SU-DHL-6 (cell line): ENCODE measurements at regions not wholly inside any gene's neighbourhood (a gene's known extent, or its start where the extent isn't known, plus 50 kb on each side); places are given as distances from the start of the nearest gene placed in this dataset.

Source experiments
- H2AFZ ChIP-seq: fragments of 200-600 bp; sonication (generic); 2 replicates; pipeline ENCODE4 v1.6.1; 2014; ENCODE audit warnings: low read depth, mild to moderate bottlenecking, moderate library complexity, mixed read lengths, antibody characterized with exemption, low read length; ENCODE audit not compliant: severe bottlenecking
- H3F3A ChIP-seq: fragments of 200-600 bp; shearing (Covaris generic); 2 replicates; pipeline ENCODE4 v1.6.0; 2016; ENCODE audit warnings: antibody characterized with exemption, mild to moderate bottlenecking; ENCODE audit not compliant: insufficient read depth
- H3K27ac ChIP-seq: fragments of 200-600 bp; sonication (generic); 2 replicates; pipeline ENCODE4 v1.5.1; 2016; ENCODE audit warnings: low read depth, mild to moderate bottlenecking, low read length, moderate library complexity, mixed read lengths
- H3K27me3 ChIP-seq: fragments of 200-600 bp; sonication (generic), shearing (Covaris generic); 2 replicates; pipeline ENCODE4 v1.6.0; 2014; ENCODE audit warnings: mild to moderate bottlenecking, low read length
- H3K36me3 ChIP-seq: fragments of 200-600 bp; sonication (generic); 2 replicates; pipeline ENCODE4 v1.6.1; 2014; ENCODE audit warnings: mild to moderate bottlenecking, low read length, mixed read lengths
- H3K4me2 ChIP-seq: fragments of 300-600, 200-600 bp; shearing (Covaris generic), sonication (generic); 2 replicates; pipeline ENCODE4 v1.6.0; 2014; ENCODE audit warnings: low read length, low read depth, mild to moderate bottlenecking; ENCODE audit not compliant: poor library complexity, severe bottlenecking
- H3K4me3 ChIP-seq: fragments of 200-600 bp; sonication (generic); 2 replicates; pipeline ENCODE4 v1.5.1; 2014; ENCODE audit warnings: antibody characterized with exemption, low read length, mild to moderate bottlenecking, mixed read lengths; ENCODE audit not compliant: insufficient read depth, poor library complexity, severe bottlenecking
- H3K79me2 ChIP-seq: fragments of 200-600 bp; sonication (generic); 2 replicates; pipeline ENCODE4 v1.6.1; 2014; ENCODE audit warnings: mild to moderate bottlenecking, low read length, moderate library complexity; ENCODE audit not compliant: insufficient read depth
- H3K9ac ChIP-seq: fragments of 200-600 bp; sonication (generic); 2 replicates; pipeline ENCODE4 v1.7.0; 2014; ENCODE audit warnings: mild to moderate bottlenecking, low read length
- H3K9me2 ChIP-seq: fragments of 200-600 bp; sonication (generic); replicated peaks from 2 replicates; pipeline ENCODE4 v1.6.1; 2014; ENCODE audit warnings: low read length; ENCODE audit not compliant: insufficient read depth
- H3K9me3 ChIP-seq: fragments of 200-600 bp; sonication (generic); 2 replicates; pipeline ENCODE4 v1.6.1; 2014; ENCODE audit warnings: low read length, mixed read lengths; ENCODE audit not compliant: insufficient read depth
- H4K20me1 ChIP-seq: fragments of 200-600 bp; sonication (generic); 2 replicates; pipeline ENCODE4 v1.6.1; 2014; ENCODE audit warnings: low read depth, mild to moderate bottlenecking, antibody characterized with exemption, low read length, moderate library complexity, mixed read lengths
- EZH2phosphoT487 ChIP-seq: fragments of 200-600 bp; sonication (generic), shearing (Covaris generic); conservative IDR thresholded peaks from 2 replicates; pipeline ENCODE4 v1.6.1; 2018; ENCODE audit warnings: mild to moderate bottlenecking, antibody characterized with exemption, low read length, moderate library complexity, mixed read lengths
- TF ChIP-seq, protein P1 (sequence below): fragments of 200-600 bp; sonication (generic); IDR thresholded peaks from one replicate; pipeline ENCODE4 v1.5.1; 2017; ENCODE audit warnings: antibody characterized with exemption, mild to moderate bottlenecking, low read length, moderate library complexity; ENCODE audit not compliant: insufficient read depth, poor library complexity, severe bottlenecking

DNA sequence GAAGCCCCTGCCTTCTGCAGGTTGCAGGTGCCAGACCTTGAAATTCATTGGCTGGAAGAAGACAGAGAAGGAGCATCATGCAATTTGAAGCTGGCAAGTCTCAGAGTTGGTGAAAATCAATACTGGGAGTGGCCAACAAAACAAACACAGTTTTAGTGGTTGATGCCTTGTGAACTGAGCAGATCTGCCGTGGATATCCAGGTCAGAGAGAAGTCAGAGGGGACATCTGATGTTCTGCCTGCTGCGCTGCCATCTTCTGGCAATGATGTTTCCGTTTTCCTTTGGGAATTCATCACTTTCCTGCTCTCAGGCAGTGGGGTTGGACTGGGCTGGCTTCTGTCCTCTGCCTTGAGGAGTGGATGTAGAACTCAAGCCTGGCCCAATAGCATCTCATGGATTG lies 132.0 kb downstream of the RPS24 start:
- Histone ChIP-seq H3K4me3 (no peak overlapping the region), H3K9me2 (no peaks in the 10 kb centered on the region), H3K9me3 (no peaks in the 10 kb centered on the region), H4K20me1 (no peaks in the 10 kb centered on the region), H3K9ac (no peak overlapping the region), H3K36me3 (no peaks in the 10 kb centered on the region), H3K27ac (no peak overlapping the region), H3F3A (no peaks in the 10 kb centered on the region), H2AFZ (no peak overlapping the region), H3K27me3 (no peaks in the 10 kb centered on the region), H3K4me2 (no peak overlapping the region), H3K79me2 (no peaks in the 10 kb centered on the region)
- no peak for TF ChIP-seq EZH2phosphoT487
- TF ChIP-seq, protein P1, sequence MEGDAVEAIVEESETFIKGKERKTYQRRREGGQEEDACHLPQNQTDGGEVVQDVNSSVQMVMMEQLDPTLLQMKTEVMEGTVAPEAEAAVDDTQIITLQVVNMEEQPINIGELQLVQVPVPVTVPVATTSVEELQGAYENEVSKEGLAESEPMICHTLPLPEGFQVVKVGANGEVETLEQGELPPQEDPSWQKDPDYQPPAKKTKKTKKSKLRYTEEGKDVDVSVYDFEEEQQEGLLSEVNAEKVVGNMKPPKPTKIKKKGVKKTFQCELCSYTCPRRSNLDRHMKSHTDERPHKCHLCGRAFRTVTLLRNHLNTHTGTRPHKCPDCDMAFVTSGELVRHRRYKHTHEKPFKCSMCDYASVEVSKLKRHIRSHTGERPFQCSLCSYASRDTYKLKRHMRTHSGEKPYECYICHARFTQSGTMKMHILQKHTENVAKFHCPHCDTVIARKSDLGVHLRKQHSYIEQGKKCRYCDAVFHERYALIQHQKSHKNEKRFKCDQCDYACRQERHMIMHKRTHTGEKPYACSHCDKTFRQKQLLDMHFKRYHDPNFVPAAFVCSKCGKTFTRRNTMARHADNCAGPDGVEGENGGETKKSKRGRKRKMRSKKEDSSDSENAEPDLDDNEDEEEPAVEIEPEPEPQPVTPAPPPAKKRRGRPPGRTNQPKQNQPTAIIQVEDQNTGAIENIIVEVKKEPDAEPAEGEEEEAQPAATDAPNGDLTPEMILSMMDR: no peak

DNA sequence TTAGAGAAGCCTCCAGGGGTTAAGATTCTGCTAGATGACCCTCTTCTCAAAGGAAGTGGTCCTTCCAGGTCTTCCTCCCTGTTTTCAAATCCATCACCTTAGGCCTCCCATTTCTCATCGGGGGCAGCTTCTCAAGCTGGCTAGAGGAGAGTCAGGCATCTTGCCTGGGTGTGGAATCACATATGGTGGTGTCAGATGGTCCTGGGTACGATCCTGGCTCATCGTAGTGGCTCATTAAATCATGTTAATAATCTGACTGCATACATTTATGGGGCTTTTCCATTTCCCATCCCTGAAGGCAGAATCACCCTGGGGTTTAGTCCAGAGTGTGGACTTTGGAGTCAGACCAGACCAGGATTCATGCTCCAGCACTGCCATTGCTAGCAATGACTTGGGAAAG lies 132.6 kb downstream of the RPS24 start:
- Histone ChIP-seq H3K79me2 (no peaks in the 10 kb centered on the region), H3K27ac (no peak overlapping the region), H3K9me3 (no peaks in the 10 kb centered on the region), H3F3A (no peaks in the 10 kb centered on the region), H3K36me3 (no peaks in the 10 kb centered on the region), H3K9me2 (no peaks in the 10 kb centered on the region), H4K20me1 (no peaks in the 10 kb centered on the region), H2AFZ (no peak overlapping the region), H3K9ac (no peak overlapping the region), H3K27me3 (no peaks in the 10 kb centered on the region), H3K4me2 (no peak overlapping the region), H3K4me3 (no peak overlapping the region)
- TF ChIP-seq EZH2phosphoT487: no peak
- TF ChIP-seq, protein P1: no peak

DNA sequence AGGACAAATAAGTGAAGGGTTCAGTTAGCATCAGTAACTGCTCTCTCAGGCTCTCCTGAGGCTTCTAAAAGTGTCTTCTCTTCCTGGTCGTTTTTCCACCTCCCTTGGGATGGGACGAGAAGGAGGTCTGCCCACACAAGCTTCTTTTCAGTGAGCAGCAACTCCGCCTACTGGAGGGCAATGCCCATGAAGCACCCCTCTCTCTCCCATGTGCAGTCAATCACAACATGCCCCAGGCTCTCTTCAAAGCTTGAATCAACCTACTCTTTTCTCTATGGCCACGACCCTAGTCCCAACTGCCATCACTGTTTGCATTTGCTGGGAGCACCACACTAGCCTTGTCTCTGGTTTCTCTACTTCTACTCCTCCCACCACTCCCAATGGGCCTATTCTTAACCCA lies 135.6 kb downstream of the RPS24 start:
- Histone ChIP-seq H3K27ac (no peak overlapping the region), H3K27me3 (no peaks in the 10 kb centered on the region), H3K4me3 (no peak overlapping the region), H3K79me2 (no peaks in the 10 kb centered on the region), H2AFZ (no peak overlapping the region), H3K9me2 (no peaks in the 10 kb centered on the region), H3K9me3 (no peaks in the 10 kb centered on the region), H3K9ac (no peak overlapping the region), H3K4me2 (no peak overlapping the region), H4K20me1 (no peaks in the 10 kb centered on the region), H3K36me3 (no peaks in the 10 kb centered on the region), H3F3A (no peaks in the 10 kb centered on the region)
- TF ChIP-seq, protein P1: no peak
- TF ChIP-seq EZH2phosphoT487: no peak
